ENCODE measurements at regions not wholly inside any gene's neighbourhood (a gene's known extent, or its start where the extent isn't known, plus 50 kb on each side); places are given as distances from the start of the nearest gene placed in this dataset.

DNA sequence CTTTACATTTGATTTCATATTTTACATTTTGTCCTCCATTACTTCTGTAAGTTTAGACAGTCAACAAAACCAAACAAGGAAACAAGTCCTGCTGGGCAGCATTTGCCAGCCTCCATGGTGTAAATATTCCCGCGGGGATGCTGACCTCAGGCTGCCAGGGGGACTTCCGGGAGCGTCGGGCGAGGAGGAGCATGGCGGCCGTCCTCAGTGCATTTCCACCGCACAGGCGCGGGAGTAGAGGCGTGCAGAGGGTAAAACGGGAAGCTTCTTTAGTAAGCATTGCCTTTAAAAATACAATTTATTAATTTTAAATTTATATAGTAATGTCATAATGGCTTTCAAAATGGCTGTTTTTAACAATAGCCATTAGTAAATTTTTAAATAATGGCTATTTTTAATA lies 385.3 kb upstream of the IRX4 start:
- TF ChIP-seq, protein P1, sequence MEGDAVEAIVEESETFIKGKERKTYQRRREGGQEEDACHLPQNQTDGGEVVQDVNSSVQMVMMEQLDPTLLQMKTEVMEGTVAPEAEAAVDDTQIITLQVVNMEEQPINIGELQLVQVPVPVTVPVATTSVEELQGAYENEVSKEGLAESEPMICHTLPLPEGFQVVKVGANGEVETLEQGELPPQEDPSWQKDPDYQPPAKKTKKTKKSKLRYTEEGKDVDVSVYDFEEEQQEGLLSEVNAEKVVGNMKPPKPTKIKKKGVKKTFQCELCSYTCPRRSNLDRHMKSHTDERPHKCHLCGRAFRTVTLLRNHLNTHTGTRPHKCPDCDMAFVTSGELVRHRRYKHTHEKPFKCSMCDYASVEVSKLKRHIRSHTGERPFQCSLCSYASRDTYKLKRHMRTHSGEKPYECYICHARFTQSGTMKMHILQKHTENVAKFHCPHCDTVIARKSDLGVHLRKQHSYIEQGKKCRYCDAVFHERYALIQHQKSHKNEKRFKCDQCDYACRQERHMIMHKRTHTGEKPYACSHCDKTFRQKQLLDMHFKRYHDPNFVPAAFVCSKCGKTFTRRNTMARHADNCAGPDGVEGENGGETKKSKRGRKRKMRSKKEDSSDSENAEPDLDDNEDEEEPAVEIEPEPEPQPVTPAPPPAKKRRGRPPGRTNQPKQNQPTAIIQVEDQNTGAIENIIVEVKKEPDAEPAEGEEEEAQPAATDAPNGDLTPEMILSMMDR (IDR thresholded peaks at IDR 0.05) = no peak
- no peak for TF ChIP-seq EZH2 (IDR thresholded peaks at IDR 0.05)
- no peak for TF ChIP-seq EZH2phosphoT487 (IDR thresholded peaks at IDR 0.05)

Data from neural progenitor cell (in vitro differentiated cells).